Astrocyte (in vitro differentiated cells and primary cell): ENCODE measurements at regions not wholly inside any gene's neighbourhood (a gene's known extent, or its start where the extent isn't known, plus 50 kb on each side); places are given as distances from the start of the nearest gene placed in this dataset.

Experiments used
- EZH2 ChIP-seq: IDR thresholded peaks from 2 replicates; pipeline ENCODE4 v1.6.1; 2012; ENCODE audit warnings: mild to moderate bottlenecking, low read length, inconsistent platforms; ENCODE audit not compliant: insufficient read depth
- TF ChIP-seq, protein P1 (sequence below): IDR thresholded peaks from 2 replicates; pipeline ENCODE4 v1.5.1; 2011; ENCODE audit warnings: low read depth, mild to moderate bottlenecking, inconsistent platforms, low read length, moderate library complexity; ENCODE audit not compliant: insufficient read depth

DNA sequence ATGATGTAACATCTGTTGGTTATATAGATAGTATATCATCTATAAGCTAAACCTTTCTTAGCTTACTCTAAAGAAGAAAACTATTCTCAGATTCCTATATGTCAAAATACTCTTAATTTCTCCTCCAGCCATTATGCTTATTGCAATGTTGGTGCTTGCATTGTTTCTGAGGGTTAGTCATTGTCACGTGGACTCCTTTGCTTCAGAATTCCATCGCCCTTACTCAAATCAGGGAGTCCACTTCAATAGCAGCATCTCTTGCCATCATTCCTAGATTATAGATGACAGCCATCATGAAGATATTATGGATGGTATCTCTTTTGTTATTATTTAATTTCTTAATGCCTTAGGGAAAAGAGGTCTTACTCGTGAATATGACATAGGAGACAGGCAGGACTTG is 776.1 kb downstream of the TENT5A start:
- TF ChIP-seq, protein P1, sequence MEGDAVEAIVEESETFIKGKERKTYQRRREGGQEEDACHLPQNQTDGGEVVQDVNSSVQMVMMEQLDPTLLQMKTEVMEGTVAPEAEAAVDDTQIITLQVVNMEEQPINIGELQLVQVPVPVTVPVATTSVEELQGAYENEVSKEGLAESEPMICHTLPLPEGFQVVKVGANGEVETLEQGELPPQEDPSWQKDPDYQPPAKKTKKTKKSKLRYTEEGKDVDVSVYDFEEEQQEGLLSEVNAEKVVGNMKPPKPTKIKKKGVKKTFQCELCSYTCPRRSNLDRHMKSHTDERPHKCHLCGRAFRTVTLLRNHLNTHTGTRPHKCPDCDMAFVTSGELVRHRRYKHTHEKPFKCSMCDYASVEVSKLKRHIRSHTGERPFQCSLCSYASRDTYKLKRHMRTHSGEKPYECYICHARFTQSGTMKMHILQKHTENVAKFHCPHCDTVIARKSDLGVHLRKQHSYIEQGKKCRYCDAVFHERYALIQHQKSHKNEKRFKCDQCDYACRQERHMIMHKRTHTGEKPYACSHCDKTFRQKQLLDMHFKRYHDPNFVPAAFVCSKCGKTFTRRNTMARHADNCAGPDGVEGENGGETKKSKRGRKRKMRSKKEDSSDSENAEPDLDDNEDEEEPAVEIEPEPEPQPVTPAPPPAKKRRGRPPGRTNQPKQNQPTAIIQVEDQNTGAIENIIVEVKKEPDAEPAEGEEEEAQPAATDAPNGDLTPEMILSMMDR, result no peak
- TF ChIP-seq EZH2, result no peak
